Pancreas (tissue), 10 donors: ENCODE measurements at regions not wholly inside any gene's neighbourhood (a gene's known extent, or its start where the extent isn't known, plus 50 kb on each side); places are given as distances from the start of the nearest gene placed in this dataset.

Experiments used
- ATAC-seq, 4 donors: fragments of 200-7000 bp; cut with Tn5 transposase; one replicate each; pipeline versions ENCODE4 v1.8.0 to v1.9.1; 2020; ENCODE audit warnings: mild to moderate bottlenecking in 4 of 4, moderate library complexity in 4 of 4
- DNase-seq, 6 donors: peaks; one replicate each; pipeline ENCODE4 v3.0.0-alpha.2; 2020
- FAIRE-seq: peaks from 2 replicates; lab custom pipeline; 2012; peaks lifted over from hg19 to GRCh38; lab: Jason Lieb, UNC
- H3K27ac ChIP-seq, 4 donors: fragments of 200-600 bp; sonication (generic); 1 replicate in 3 of 4; 2 replicates in 1 of 4; pipeline versions ENCODE4 v1.5.0 to v1.8.0; 2020
- H3K27me3 ChIP-seq, 4 donors: fragments of 200-600 bp; one replicate each; pipeline ENCODE4 v1.8.0; 2021
- H3K36me3 ChIP-seq, 3 donors: fragments of 200-600 bp; sonication (generic) in 1 of 3; one replicate each; pipeline versions ENCODE4 v1.5.0 to v1.8.0; 2020 to 2021
- H3K4me1 ChIP-seq, 3 donors: fragments of 200-600 bp; one replicate each; pipeline ENCODE4 v1.8.0; 2021
- H3K4me3 ChIP-seq, 4 donors: fragments of 200-600 bp; sonication (generic) in 2 of 4; one replicate each; pipeline versions ENCODE4 v1.5.0 to v1.8.0; 2020 to 2021
- H3K9me3 ChIP-seq, 4 donors: fragments of 200-600 bp; one replicate each; pipeline ENCODE4 v1.8.0; 2021
- WGBS, 2 donors: extraction: QIAGEN DNeasy Blood & Tissue Kit; methylation state at CpG; one replicate each; pipeline ENCODE4 v1.1.7; 2013; 5-methylcytosine and 5-hydroxymethylcytosine counted together
- intact Hi-C, 3 donors: fragments of 100-400 bp; cut with DNase I; formaldehyde crosslinking; loops; one replicate each; pipeline versions ENCODE4 v1.11.1 to v1.14.2; 2022
- TF ChIP-seq, protein P1 (sequence below), 4 donors: fragments of 200-600 bp; sonication (generic) in 3 of 4; IDR thresholded peaks; one replicate each; pipeline versions ENCODE4 v1.5.0 to v1.8.0; 2021; ENCODE audit warnings: antibody characterized with exemption in 4 of 4
- donor health status: healthy with polysubstance abuse.
- donor health status: DM: no; HTN: no; CAD: no; lungs with moderate emphysema.
- donor health status: DM: no; HTN: no; CAD: no.
- donor health status: control.
- donor health status: control.
- donor health status: Bipolar disorder and iron deficiency.
- donor health status: DM: yes; HTN: yes; CAD: no.
- donor health status: DM: no; HTN: no; CAD: no.
- donor health status: DM: no; HTN: no; CAD: no.
- donor health status: DM: yes; HTN: yes; CAD: no.

GRCh38 chr3:65017359-65017758 lies 329.6 kb upstream of the ADAMTS9 start:
- TF ChIP-seq, protein P1, sequence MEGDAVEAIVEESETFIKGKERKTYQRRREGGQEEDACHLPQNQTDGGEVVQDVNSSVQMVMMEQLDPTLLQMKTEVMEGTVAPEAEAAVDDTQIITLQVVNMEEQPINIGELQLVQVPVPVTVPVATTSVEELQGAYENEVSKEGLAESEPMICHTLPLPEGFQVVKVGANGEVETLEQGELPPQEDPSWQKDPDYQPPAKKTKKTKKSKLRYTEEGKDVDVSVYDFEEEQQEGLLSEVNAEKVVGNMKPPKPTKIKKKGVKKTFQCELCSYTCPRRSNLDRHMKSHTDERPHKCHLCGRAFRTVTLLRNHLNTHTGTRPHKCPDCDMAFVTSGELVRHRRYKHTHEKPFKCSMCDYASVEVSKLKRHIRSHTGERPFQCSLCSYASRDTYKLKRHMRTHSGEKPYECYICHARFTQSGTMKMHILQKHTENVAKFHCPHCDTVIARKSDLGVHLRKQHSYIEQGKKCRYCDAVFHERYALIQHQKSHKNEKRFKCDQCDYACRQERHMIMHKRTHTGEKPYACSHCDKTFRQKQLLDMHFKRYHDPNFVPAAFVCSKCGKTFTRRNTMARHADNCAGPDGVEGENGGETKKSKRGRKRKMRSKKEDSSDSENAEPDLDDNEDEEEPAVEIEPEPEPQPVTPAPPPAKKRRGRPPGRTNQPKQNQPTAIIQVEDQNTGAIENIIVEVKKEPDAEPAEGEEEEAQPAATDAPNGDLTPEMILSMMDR (IDR thresholded peaks at IDR 0.05): no peak
- H3K9me3 ChIP-seq: no peaks in the 10 kb centered on the region
- FAIRE-seq (no peak), ATAC-seq (no peak), DNase-seq (no peak)
- WGBS, 2 donors: 72 to 87% methylated on average over 1 of the region's 1 CpG
- no peak overlapping the region for H3K4me3 ChIP-seq
- H3K27me3 ChIP-seq: no peaks in the 10 kb centered on the region
- H3K27ac ChIP-seq: no peak overlapping the region
- intact Hi-C loops: no loop called here
- no peaks in the 10 kb centered on the region for H3K36me3 ChIP-seq
- peaks cover 6 to 24% (median 17%) of the 10 kb centered on the region in 3 donors for H3K4me1 ChIP-seq

DNA sequence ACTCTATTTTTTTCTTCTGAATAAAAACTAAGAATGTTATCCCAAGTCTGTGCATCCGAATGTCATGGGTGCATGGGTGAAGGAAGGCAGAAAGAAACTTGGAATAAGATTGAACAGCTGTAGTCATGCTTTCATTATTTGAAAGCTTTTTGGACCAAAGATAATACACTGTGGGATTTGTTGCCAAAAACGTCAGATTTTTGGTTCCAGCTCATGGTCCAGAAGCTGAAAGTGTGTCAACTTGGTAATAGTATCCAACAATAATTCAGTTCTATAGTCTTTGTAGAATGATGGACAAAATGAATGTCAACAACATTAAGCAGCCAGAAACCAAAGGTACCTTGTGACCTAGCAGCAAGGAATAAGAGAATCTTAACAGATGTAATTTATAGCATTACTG lies 327.9 kb upstream of the ADAMTS9 start:
- ATAC-seq (no peak), FAIRE-seq (no peak), DNase-seq (no peak)
- 46 to 49% methylated on average over 2 of the region's 2 CpGs for WGBS, 2 donors
- no peaks in the 10 kb centered on the region for H3K9me3 ChIP-seq
- no peak overlapping the region for H3K4me3 ChIP-seq
- intact Hi-C loops: no loop called here
- TF ChIP-seq, protein P1 (IDR thresholded peaks at IDR 0.05): no peak
- H3K27ac ChIP-seq: no peak overlapping the region
- peaks cover 6 to 24% (median 17%) of the 10 kb centered on the region in 3 donors for H3K4me1 ChIP-seq
- H3K27me3 ChIP-seq: no peaks in the 10 kb centered on the region
- H3K36me3 ChIP-seq: no peaks in the 10 kb centered on the region

DNA sequence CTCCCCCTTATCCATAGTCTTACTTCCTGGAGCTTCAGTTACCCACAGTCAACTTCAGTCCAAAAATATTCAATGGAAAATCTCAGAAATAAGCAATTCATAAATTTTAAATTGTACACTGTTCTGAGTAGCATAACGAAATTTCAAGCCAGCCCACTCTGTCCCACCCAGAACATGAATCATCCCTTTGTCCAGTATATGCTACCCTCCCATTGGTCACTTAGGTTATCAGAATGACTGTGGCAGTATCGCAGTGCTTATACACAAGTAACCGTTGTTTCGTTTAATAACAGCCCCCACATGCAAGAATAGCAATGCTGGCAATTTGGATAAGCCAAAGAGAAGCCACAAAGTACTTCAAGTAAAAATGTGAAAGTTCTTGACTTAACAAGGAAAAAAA lies 325.3 kb upstream of the ADAMTS9 start:
- FAIRE-seq: no peak
- TF ChIP-seq, protein P1 (IDR thresholded peaks at IDR 0.05): no peak
- Histone ChIP-seq H3K36me3 (no peaks in the 10 kb centered on the region), H3K9me3 (no peaks in the 10 kb centered on the region), H3K4me3 (no peak overlapping the region), H3K4me1 (peaks cover 0 to 6% (median 0%) of the 10 kb centered on the region in 3 donors), H3K27ac (no peak overlapping the region), H3K27me3 (no peaks in the 10 kb centered on the region)
- intact Hi-C loops: no loop called here
- DNase-seq: no peak
- 94 to 96% methylated on average over 4 of the region's 4 CpGs for WGBS, 2 donors
- no peak for ATAC-seq

- Histone ChIP-seq H3K4me3 (no peak overlapping the region), H3K27ac (no peak overlapping the region), H3K4me1 (no peaks in the 10 kb centered on the region), H3K36me3 (no peaks in the 10 kb centered on the region), H3K9me3 (no peaks in the 10 kb centered on the region), H3K27me3 (no peaks in the 10 kb centered on the region)
- 57 to 71% methylated on average over 1 of the region's 1 CpG for WGBS, 2 donors
- TF ChIP-seq, protein P1 (IDR thresholded peaks at IDR 0.05): no peak
- FAIRE-seq: no peak
- ATAC-seq: no peak
- intact Hi-C loops: no loop called here
- DNase-seq: no peak
Observed at GRCh38 chr3:65006300-65006739, 318.5 kb upstream of the ADAMTS9 start.

- intact Hi-C loops: no loop called here
- H3K27me3 ChIP-seq: no peaks in the 10 kb centered on the region
- no peak overlapping the region for H3K27ac ChIP-seq
- H3K4me1 ChIP-seq: no peaks in the 10 kb centered on the region
- TF ChIP-seq, protein P1 (IDR thresholded peaks at IDR 0.05): no peak
- DNase-seq (no peak), ATAC-seq (no peak), FAIRE-seq (no peak)
- H3K9me3 ChIP-seq: no peaks in the 10 kb centered on the region
- 81 to 89% methylated on average over 2 of the region's 2 CpGs for WGBS, 2 donors
- H3K36me3 ChIP-seq: no peaks in the 10 kb centered on the region
- H3K4me3 ChIP-seq: no peak overlapping the region
Observed at GRCh38 chr3:65005486-65005885, 317.7 kb upstream of the ADAMTS9 start.
